ENCODE measurements at regions not wholly inside any gene's neighbourhood (a gene's known extent, or its start where the extent isn't known, plus 50 kb on each side); places are given as distances from the start of the nearest gene placed in this dataset.

DNA sequence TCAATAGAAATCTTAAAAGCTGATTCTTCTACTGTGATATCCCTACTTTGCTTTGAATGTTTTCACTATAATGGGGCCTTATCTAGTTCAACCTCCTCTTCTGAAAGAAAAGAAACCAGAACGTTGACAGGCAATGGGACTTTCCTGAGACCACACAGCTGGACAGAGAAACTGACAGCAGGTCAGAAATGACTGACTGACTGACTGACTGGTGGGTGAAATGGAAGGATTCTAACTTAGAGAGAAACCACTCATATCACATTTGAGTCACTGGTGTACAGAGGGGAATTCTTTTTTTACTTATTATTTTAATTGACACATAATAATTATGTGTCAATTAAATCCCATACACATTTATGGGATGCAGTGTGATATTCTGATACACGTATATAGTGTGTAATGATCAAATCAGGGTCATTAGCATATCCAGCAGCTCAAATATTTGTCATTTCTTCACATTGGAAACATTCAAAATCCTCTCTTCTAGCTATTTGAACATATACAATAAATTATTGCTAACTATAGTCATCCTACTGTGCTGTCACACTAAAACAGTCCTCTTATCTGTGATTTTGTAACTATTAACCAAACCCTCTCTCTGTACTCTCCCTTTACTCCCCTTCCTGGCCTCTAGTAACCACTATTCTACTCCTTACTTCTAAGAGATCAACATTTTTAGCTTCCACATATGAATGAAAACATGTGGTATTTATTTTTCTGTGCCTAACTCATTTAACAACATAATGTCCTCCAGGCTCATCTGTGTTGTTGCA is 64.8 kb upstream of the NRSN1 start:
- TF ChIP-seq ESRRA (CRISPR knock-in tag; IDR thresholded peaks at IDR 0.05; ENCODE audit: borderline replicate concordance) (no peak), ZBTB21 (CRISPR knock-in tag; IDR thresholded peaks at IDR 0.05; ENCODE audit: borderline replicate concordance) (no peak)
- TF ChIP-seq, protein P1, sequence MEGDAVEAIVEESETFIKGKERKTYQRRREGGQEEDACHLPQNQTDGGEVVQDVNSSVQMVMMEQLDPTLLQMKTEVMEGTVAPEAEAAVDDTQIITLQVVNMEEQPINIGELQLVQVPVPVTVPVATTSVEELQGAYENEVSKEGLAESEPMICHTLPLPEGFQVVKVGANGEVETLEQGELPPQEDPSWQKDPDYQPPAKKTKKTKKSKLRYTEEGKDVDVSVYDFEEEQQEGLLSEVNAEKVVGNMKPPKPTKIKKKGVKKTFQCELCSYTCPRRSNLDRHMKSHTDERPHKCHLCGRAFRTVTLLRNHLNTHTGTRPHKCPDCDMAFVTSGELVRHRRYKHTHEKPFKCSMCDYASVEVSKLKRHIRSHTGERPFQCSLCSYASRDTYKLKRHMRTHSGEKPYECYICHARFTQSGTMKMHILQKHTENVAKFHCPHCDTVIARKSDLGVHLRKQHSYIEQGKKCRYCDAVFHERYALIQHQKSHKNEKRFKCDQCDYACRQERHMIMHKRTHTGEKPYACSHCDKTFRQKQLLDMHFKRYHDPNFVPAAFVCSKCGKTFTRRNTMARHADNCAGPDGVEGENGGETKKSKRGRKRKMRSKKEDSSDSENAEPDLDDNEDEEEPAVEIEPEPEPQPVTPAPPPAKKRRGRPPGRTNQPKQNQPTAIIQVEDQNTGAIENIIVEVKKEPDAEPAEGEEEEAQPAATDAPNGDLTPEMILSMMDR (IDR thresholded peaks at IDR 0.05) = no peak
